22Rv1 (cell line): ENCODE measurements at regions not wholly inside any gene's neighbourhood (a gene's known extent, or its start where the extent isn't known, plus 50 kb on each side); places are given as distances from the start of the nearest gene placed in this dataset.

Experiments used
- ZFX ChIP-seq: fragments of 450-650 bp; IDR thresholded peaks from 2 replicates; pipeline ENCODE4 v1.6.1; 2017; ENCODE audit warnings: antibody characterized with exemption, borderline replicate concordance
- TF ChIP-seq, protein P1 (sequence below): fragments of 450-650 bp; IDR thresholded peaks from 2 replicates; pipeline ENCODE4 v1.5.1; 2017; ENCODE audit warnings: mild to moderate bottlenecking

DNA sequence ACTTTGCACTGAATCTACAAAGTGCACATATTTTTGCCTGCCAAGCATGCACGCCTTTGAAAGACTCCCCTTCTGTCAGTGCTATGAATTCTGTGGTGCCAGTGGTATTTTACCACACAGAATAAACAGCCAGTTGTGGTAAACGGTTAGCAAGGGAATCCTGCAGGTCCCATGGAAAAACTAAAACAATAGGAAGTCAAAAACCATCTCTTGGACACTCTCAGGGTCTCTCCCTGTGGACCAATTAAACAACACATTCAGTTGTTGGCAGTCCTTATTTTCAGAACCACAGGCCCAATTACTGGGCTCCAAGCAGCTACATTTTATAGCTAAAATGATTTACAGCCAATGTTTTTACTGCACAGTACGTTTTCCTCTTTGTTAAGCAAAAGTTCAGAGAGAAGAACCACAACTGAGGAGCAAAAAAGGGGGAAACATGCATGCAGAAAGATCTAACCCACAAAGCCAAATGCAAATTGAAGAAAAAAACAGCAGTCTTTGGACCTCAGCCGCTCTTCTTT, 116.9 kb downstream of the KCTD12 start:
- TF ChIP-seq, protein P1, sequence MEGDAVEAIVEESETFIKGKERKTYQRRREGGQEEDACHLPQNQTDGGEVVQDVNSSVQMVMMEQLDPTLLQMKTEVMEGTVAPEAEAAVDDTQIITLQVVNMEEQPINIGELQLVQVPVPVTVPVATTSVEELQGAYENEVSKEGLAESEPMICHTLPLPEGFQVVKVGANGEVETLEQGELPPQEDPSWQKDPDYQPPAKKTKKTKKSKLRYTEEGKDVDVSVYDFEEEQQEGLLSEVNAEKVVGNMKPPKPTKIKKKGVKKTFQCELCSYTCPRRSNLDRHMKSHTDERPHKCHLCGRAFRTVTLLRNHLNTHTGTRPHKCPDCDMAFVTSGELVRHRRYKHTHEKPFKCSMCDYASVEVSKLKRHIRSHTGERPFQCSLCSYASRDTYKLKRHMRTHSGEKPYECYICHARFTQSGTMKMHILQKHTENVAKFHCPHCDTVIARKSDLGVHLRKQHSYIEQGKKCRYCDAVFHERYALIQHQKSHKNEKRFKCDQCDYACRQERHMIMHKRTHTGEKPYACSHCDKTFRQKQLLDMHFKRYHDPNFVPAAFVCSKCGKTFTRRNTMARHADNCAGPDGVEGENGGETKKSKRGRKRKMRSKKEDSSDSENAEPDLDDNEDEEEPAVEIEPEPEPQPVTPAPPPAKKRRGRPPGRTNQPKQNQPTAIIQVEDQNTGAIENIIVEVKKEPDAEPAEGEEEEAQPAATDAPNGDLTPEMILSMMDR = no peak
- TF ChIP-seq ZFX = no peak
